HCT116 (cell line): ENCODE measurements at regions not wholly inside any gene's neighbourhood (a gene's known extent, or its start where the extent isn't known, plus 50 kb on each side); places are given as distances from the start of the nearest gene placed in this dataset.

Experiments used
- ATAC-seq: fragments of 200-7000 bp; cut with Tn5 transposase; 2 replicates; pipeline ENCODE4 v1.9.1; 2020; ENCODE audit warnings: mild to moderate bottlenecking, moderate library complexity
- BruUV-seq: library from RNA; stranded (reverse); fragments of 400-500 nt; replicated peaks from 2 replicates; lab custom pipeline; 2021; lab: Mats Ljungman, UMichigan
- CTCF ChIA-PET: fragments of 300-600 bp; sonication (Branson Sonifier 250); formaldehyde crosslinking; loops from one replicate; lab custom pipeline; 2021; ENCODE audit warnings: antibody characterized with exemption; lab: Charles Lee
- POLR2A ChIA-PET: fragments of 300-600, 350-600 bp; sonication (Branson Sonifier 250); formaldehyde crosslinking; loops from one replicate; lab custom pipeline; 2021; ENCODE audit warnings: antibody characterized with exemption; lab: Charles Lee
- RAD21 ChIA-PET, 2 experiments: fragments of 300-600 bp; sonication (Branson Sonifier 250); formaldehyde crosslinking; loops; one replicate each; lab custom pipeline; 2023; ENCODE audit warnings: low total read pairs in 2 of 2; ENCODE audit not compliant: uncharacterized antibody in 2 of 2, unreplicated experiment in 2 of 2, low non-redundant PET in 1 of 2; lab: Charles Lee
- DNase-seq: peaks from one replicate; pipeline ENCODE4 v3.0.0-alpha.2; 2010; ENCODE audit warnings: low read depth, low spot score
- H2AFZ ChIP-seq: fragments of 200-600 bp; shearing (Covaris generic), sonication (generic); 2 replicates; pipeline ENCODE4 v1.6.1; 2017; ENCODE audit warnings: low read depth, mixed run types, mixed read lengths, antibody characterized with exemption, low read length; ENCODE audit not compliant: poor library complexity, severe bottlenecking
- H3K27ac ChIP-seq: 2 replicates; pipeline ENCODE4 v1.5.1; 2012; ENCODE audit warnings: low read depth, low read length
- H3K27me3 ChIP-seq: fragments of 200-600 bp; sonication (generic); 2 replicates; pipeline ENCODE4 v1.6.1; 2016; ENCODE audit warnings: mixed run types, low read length, mixed read lengths; ENCODE audit not compliant: insufficient read depth
- H3K36me3 ChIP-seq, 2 experiments: fragments of 200-500 bp in 1 of 2; fragments of 200-600 bp in 1 of 2; sonication (Bioruptor generic) in 1 of 2; sonication (generic) in 1 of 2; 2 replicates each; pipeline versions ENCODE4 v1.5.1 to v1.6.1; 2014 to 2016; ENCODE audit warnings: low read length in 2 of 2, inconsistent platforms in 1 of 2, mixed read lengths in 1 of 2, mixed run types in 1 of 2; ENCODE audit not compliant: insufficient read depth in 2 of 2, control insufficient read depth in 1 of 2
- H3K4me1 ChIP-seq, 2 experiments: fragments of 200-600 bp in 1 of 2; sonication (generic) in 1 of 2; 2 replicates each; pipeline versions ENCODE4 v1.5.1 to v1.6.1; 2012 to 2017; ENCODE audit warnings: low read length in 2 of 2, inconsistent platforms in 1 of 2, mild to moderate bottlenecking in 1 of 2, mixed read lengths in 1 of 2, mixed run types in 1 of 2, moderate library complexity in 1 of 2; ENCODE audit not compliant: insufficient read depth in 2 of 2, control insufficient read depth in 1 of 2
- H3K4me2 ChIP-seq: fragments of 200-600 bp; sonication (generic); 2 replicates; pipeline ENCODE4 v1.6.1; 2017; ENCODE audit warnings: mixed run types, low read length, mixed read lengths
- H3K4me3 ChIP-seq, 2 experiments: fragments of 200-600 bp in 1 of 2; sonication (generic) in 1 of 2; replicated peaks in 1 of 2; 2 replicates each; pipeline ENCODE4 v1.5.1; 2011 to 2016; ENCODE audit warnings: low read length in 2 of 2, control low read depth in 1 of 2, low read depth in 1 of 2, mild to moderate bottlenecking in 1 of 2, mixed read lengths in 1 of 2, mixed run types in 1 of 2
- H3K79me2 ChIP-seq: fragments of 200-600 bp; sonication (generic); 2 replicates; pipeline ENCODE4 v1.6.1; 2017; ENCODE audit warnings: mild to moderate bottlenecking, mixed run types, low read length, moderate library complexity, mixed read lengths; ENCODE audit not compliant: insufficient read depth
- H3K9ac ChIP-seq: fragments of 200-600 bp; sonication (generic); 2 replicates; pipeline ENCODE4 v1.6.1; 2016; ENCODE audit warnings: low read length, mixed read lengths
- H3K9me2 ChIP-seq: fragments of 200-600 bp; sonication (generic), shearing (Covaris generic); 2 replicates; pipeline ENCODE4 v1.6.1; 2017; ENCODE audit warnings: mixed run types, mild to moderate bottlenecking, moderate library complexity; ENCODE audit not compliant: insufficient read depth
- H3K9me3 ChIP-seq, 2 experiments: fragments of 200-500 bp in 1 of 2; fragments of 200-600 bp in 1 of 2; sonication (Bioruptor generic) in 1 of 2; sonication (generic) in 1 of 2; 2 replicates each; pipeline ENCODE4 v1.6.1; 2014 to 2017; ENCODE audit warnings: low read length in 2 of 2, mixed read lengths in 2 of 2, inconsistent platforms in 1 of 2, low read depth in 1 of 2, mild to moderate bottlenecking in 1 of 2, mixed run types in 1 of 2, moderate library complexity in 1 of 2; ENCODE audit not compliant: control insufficient read depth in 1 of 2, insufficient read depth in 1 of 2
- H4K20me1 ChIP-seq: fragments of 200-600 bp; sonication (generic), shearing (Covaris generic); 2 replicates; pipeline ENCODE4 v1.6.1; 2017; ENCODE audit warnings: mixed run types, mild to moderate bottlenecking, moderate library complexity; ENCODE audit not compliant: insufficient read depth
- CBX3 ChIP-seq: IDR thresholded peaks from 2 replicates; pipeline ENCODE4 v1.6.1; 2012; ENCODE audit warnings: low read depth
- CEBPB ChIP-seq: IDR thresholded peaks from 2 replicates; pipeline ENCODE4 v1.6.1; 2012; ENCODE audit warnings: low read depth
- EGR1 ChIP-seq: IDR thresholded peaks from 2 replicates; pipeline ENCODE4 v1.6.1; 2012; ENCODE audit warnings: low read depth
- EZH2 ChIP-seq: fragments of 200-600 bp; sonication (generic); IDR thresholded peaks from 2 replicates; pipeline ENCODE4 v1.6.1; 2017; ENCODE audit warnings: antibody characterized with exemption, mixed run types
- EZH2phosphoT487 ChIP-seq: fragments of 200-600 bp; IDR thresholded peaks from 2 replicates; pipeline ENCODE4 v1.6.1; 2018; ENCODE audit warnings: antibody characterized with exemption, borderline replicate concordance
- FOSL1 ChIP-seq: IDR thresholded peaks from 2 replicates; pipeline ENCODE4 v1.6.1; 2012; ENCODE audit warnings: low read depth
- POLR2A ChIP-seq: IDR thresholded peaks from 2 replicates; pipeline ENCODE4 v1.7.0; 2011; ENCODE audit warnings: borderline replicate concordance; ENCODE audit not compliant: insufficient read depth, insufficient read length; ENCODE audit errors: extremely low read depth
- POLR2AphosphoS5 ChIP-seq: IDR thresholded peaks from 2 replicates; pipeline ENCODE4 v1.6.1; 2011; ENCODE audit warnings: mild to moderate bottlenecking, low read depth, low read length, moderate library complexity
- RAD21 ChIP-seq: IDR thresholded peaks from 2 replicates; pipeline ENCODE4 v1.6.1; 2012; ENCODE audit warnings: low read depth, mild to moderate bottlenecking
- SIN3A ChIP-seq: IDR thresholded peaks from 2 replicates; pipeline ENCODE4 v1.6.1; 2012; ENCODE audit warnings: low read depth
- YY1 ChIP-seq: IDR thresholded peaks from 2 replicates; pipeline ENCODE4 v1.6.1; 2011; ENCODE audit warnings: low read length, low read depth, moderate library complexity, mild to moderate bottlenecking; ENCODE audit not compliant: insufficient replicate concordance; ENCODE audit errors: extremely low read depth
- ZFX ChIP-seq: fragments of 450-650 bp; IDR thresholded peaks from 2 replicates; pipeline ENCODE4 v1.6.1; 2017
- ZNF274 ChIP-seq: fragments of 200-500 bp; sonication (Bioruptor generic); IDR thresholded peaks from 2 replicates; pipeline ENCODE4 v1.6.1; 2014; ENCODE audit warnings: mild to moderate bottlenecking, low read depth, low read length, inconsistent platforms
- intact Hi-C: fragments of 100-400 bp; cut with micrococcal nuclease; formaldehyde crosslinking; loops from 2 replicates; pipeline ENCODE4 v1.10.0; 2022
- TF ChIP-seq, protein P1 (sequence below), 3 experiments: fragments of 200-600 bp in 1 of 3; sonication (generic) in 1 of 3; IDR thresholded peaks in 2 of 3; conservative IDR thresholded peaks in 1 of 3; 2 replicates each; pipeline ENCODE4 v1.5.1; 2012 to 2017; ENCODE audit warnings: low read depth in 2 of 3, low read length in 2 of 3, antibody characterized with exemption in 1 of 3, borderline replicate concordance in 1 of 3, control low read depth in 1 of 3, mild to moderate bottlenecking in 1 of 3, mixed read lengths in 1 of 3, mixed run types in 1 of 3, moderate library complexity in 1 of 3; ENCODE audit not compliant: insufficient read depth in 1 of 3
- TF ChIP-seq, protein P2 (sequence below): IDR thresholded peaks from 2 replicates; pipeline ENCODE4 v1.6.1; 2012
- TF ChIP-seq, protein P3 (sequence below): IDR thresholded peaks from 2 replicates; pipeline ENCODE4 v1.6.1; 2012; ENCODE audit warnings: low read depth
- TF ChIP-seq, protein P4 (sequence below): IDR thresholded peaks from 2 replicates; pipeline ENCODE4 v1.6.1; 2012

DNA sequence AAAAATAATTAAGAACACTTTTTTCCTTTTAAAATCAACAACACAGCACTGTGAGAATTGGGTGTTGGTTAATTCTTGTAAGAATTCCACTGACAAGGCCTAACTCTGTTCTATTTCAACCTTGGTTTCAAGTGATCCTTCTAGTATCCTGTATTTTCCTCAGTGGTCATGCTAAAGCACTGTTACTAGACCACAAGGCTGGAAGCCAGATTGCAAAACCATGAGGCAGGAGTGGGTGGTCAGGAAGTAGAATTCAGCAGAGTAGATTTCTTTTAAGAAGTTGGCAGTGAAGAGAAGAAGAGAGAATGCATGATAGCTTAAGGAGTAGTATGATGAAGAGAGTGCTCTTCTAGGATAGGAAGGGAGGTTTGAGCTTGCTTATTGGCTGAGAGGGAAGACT, 71.6 kb upstream of the LEF1 start:
- ChIA-PET POLR2A (no interaction called here), RAD21 (no interaction called here), CTCF (no interaction called here)
- intact Hi-C loops: no loop called here
- no TSS peak for BruUV-seq
- Histone ChIP-seq H3K79me2 (no peaks in the 10 kb centered on the region), H3K27me3 (no peaks in the 10 kb centered on the region), H3K9me3 (no peaks in the 10 kb centered on the region), H3K27ac (no peak overlapping the region), H3K4me3 (no peak overlapping the region), H2AFZ (no peak overlapping the region), H3K9ac (no peak overlapping the region), H3K4me2 (no peak overlapping the region), H4K20me1 (no peaks in the 10 kb centered on the region), H3K36me3 (no peaks in the 10 kb centered on the region), H3K4me1 (no peaks in the 10 kb centered on the region), H3K9me2 (no peaks in the 10 kb centered on the region)
- ATAC-seq (no peak), DNase-seq (no peak)
- TF ChIP-seq, protein P1, sequence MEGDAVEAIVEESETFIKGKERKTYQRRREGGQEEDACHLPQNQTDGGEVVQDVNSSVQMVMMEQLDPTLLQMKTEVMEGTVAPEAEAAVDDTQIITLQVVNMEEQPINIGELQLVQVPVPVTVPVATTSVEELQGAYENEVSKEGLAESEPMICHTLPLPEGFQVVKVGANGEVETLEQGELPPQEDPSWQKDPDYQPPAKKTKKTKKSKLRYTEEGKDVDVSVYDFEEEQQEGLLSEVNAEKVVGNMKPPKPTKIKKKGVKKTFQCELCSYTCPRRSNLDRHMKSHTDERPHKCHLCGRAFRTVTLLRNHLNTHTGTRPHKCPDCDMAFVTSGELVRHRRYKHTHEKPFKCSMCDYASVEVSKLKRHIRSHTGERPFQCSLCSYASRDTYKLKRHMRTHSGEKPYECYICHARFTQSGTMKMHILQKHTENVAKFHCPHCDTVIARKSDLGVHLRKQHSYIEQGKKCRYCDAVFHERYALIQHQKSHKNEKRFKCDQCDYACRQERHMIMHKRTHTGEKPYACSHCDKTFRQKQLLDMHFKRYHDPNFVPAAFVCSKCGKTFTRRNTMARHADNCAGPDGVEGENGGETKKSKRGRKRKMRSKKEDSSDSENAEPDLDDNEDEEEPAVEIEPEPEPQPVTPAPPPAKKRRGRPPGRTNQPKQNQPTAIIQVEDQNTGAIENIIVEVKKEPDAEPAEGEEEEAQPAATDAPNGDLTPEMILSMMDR (IDR thresholded peaks at IDR 0.05 in 2 of 3, conservative IDR thresholded peaks at IDR 0.05 in 1 of 3; ENCODE audit: borderline replicate concordance in 1 of 3, insufficient read depth in 1 of 3, low read depth in 2 of 3, low read length in 2 of 3): no peak
- TF ChIP-seq ZFX (no peak), POLR2AphosphoS5 (no peak), CBX3 (no peak), EGR1 (no peak), EZH2 (no peak), CEBPB (no peak), YY1 (no peak), FOSL1 (no peak), RAD21 (no peak), SIN3A (no peak), POLR2A (no peak), ZNF274 (no peak), EZH2phosphoT487 (no peak)
- TF ChIP-seq, protein P2, sequence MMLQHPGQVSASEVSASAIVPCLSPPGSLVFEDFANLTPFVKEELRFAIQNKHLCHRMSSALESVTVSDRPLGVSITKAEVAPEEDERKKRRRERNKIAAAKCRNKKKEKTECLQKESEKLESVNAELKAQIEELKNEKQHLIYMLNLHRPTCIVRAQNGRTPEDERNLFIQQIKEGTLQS: no peak
- TF ChIP-seq, protein P3, sequence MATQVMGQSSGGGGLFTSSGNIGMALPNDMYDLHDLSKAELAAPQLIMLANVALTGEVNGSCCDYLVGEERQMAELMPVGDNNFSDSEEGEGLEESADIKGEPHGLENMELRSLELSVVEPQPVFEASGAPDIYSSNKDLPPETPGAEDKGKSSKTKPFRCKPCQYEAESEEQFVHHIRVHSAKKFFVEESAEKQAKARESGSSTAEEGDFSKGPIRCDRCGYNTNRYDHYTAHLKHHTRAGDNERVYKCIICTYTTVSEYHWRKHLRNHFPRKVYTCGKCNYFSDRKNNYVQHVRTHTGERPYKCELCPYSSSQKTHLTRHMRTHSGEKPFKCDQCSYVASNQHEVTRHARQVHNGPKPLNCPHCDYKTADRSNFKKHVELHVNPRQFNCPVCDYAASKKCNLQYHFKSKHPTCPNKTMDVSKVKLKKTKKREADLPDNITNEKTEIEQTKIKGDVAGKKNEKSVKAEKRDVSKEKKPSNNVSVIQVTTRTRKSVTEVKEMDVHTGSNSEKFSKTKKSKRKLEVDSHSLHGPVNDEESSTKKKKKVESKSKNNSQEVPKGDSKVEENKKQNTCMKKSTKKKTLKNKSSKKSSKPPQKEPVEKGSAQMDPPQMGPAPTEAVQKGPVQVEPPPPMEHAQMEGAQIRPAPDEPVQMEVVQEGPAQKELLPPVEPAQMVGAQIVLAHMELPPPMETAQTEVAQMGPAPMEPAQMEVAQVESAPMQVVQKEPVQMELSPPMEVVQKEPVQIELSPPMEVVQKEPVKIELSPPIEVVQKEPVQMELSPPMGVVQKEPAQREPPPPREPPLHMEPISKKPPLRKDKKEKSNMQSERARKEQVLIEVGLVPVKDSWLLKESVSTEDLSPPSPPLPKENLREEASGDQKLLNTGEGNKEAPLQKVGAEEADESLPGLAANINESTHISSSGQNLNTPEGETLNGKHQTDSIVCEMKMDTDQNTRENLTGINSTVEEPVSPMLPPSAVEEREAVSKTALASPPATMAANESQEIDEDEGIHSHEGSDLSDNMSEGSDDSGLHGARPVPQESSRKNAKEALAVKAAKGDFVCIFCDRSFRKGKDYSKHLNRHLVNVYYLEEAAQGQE: no peak
- TF ChIP-seq, protein P4, sequence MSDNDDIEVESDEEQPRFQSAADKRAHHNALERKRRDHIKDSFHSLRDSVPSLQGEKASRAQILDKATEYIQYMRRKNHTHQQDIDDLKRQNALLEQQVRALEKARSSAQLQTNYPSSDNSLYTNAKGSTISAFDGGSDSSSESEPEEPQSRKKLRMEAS: no peak
